GM23338 (cell line): ENCODE measurements at regions not wholly inside any gene's neighbourhood (a gene's known extent, or its start where the extent isn't known, plus 50 kb on each side); places are given as distances from the start of the nearest gene placed in this dataset.

ENCODE experiments used
- ETS1 ChIP-seq: IDR thresholded peaks from 2 replicates; pipeline ENCODE4 v1.6.1; 2016; ENCODE audit warnings: antibody characterized with exemption
- JUNB ChIP-seq: IDR thresholded peaks from one replicate; pipeline ENCODE4 v1.6.1; 2016; ENCODE audit warnings: antibody characterized with exemption; ENCODE audit not compliant: unreplicated experiment
- REST ChIP-seq: IDR thresholded peaks from one replicate; pipeline ENCODE4 v1.6.1; 2018; ENCODE audit warnings: antibody characterized with exemption; ENCODE audit not compliant: unreplicated experiment
- STAT1 ChIP-seq: IDR thresholded peaks from one replicate; pipeline ENCODE4 v1.6.1; 2016; ENCODE audit warnings: antibody characterized with exemption; ENCODE audit not compliant: unreplicated experiment
- ZNF462 ChIP-seq: fragments of 250-450 bp; sonication (Bioruptor Pico); IDR thresholded peaks from 2 replicates; pipeline ENCODE4 v1.5.0; 2020; ENCODE audit warnings: mild to moderate bottlenecking, moderate library complexity

DNA sequence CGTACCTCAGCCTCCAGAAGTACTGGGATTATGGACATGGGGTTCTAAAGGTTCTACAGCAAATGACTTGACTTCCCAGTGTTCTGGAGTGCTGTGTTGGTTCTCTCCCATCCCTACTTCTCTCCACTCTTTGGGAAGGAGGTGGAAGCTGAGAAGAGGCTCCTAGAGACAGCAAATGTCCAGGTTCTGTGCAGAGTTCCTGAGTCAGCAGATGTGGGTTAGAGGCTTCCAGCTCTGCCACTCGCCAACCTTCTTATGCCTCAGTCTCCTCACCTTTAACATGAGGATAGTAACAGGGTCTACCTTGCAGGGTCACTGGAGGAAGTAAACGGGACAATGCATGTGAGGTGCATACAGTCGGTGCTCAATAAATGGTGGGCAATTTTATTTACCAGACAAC lies 80.5 kb upstream of the VSTM2B start (continued):
- TF ChIP-seq ZNF462 (CRISPR knock-in tag) (no peak), REST (no peak), JUNB (no peak), STAT1 (no peak), ETS1 (no peak)
